SK-N-SH (cell line): ENCODE measurements at regions not wholly inside any gene's neighbourhood (a gene's known extent, or its start where the extent isn't known, plus 50 kb on each side); places are given as distances from the start of the nearest gene placed in this dataset.
"Not testable (repeated sequence)": the region's sequence is repeated elsewhere in the genome, so short reads cannot be mapped to it uniquely, and the experiment has no call there.

ENCODE experiments used
- CTCF ChIA-PET: fragments of 300-600, 350-600 bp; formaldehyde crosslinking; extraction: SDS; loops from one replicate; lab custom pipeline; 2021; lab: Yijun Ruan, JAX
- POLR2A ChIA-PET: fragments of 350-600 bp; sonication (Branson Sonifier 250); formaldehyde crosslinking; extraction: SDS; loops from one replicate; lab custom pipeline; 2020; ENCODE audit warnings: antibody characterized with exemption, inconsistent platforms; lab: Yijun Ruan, JAX
- DNase-seq: peaks from one replicate; pipeline ENCODE4 v3.0.0; 2012
- H2AFZ ChIP-seq: fragments of 200-600 bp; sonication (generic); 2 replicates; pipeline ENCODE4 v1.8.1; 2016; ENCODE audit warnings: antibody characterized with exemption, mild to moderate bottlenecking, low read depth
- H3F3A ChIP-seq: fragments of 200-600 bp; sonication (generic); replicated peaks from 2 replicates; pipeline ENCODE3; 2016; ENCODE audit warnings: antibody characterized with exemption, mild to moderate bottlenecking; ENCODE audit not compliant: insufficient read depth
- H3K27ac ChIP-seq, 2 experiments: fragments of 200-500 bp in 1 of 2; fragments of 200-600 bp in 1 of 2; sonication (Bioruptor generic) in 1 of 2; sonication (generic), shearing (Covaris generic) in 1 of 2; 2 replicates each; pipeline versions ENCODE4 v1.5.1 to v1.6.1; 2014 to 2016; ENCODE audit warnings: low read depth in 2 of 2, inconsistent platforms in 1 of 2, low read length in 1 of 2, mild to moderate bottlenecking in 1 of 2, mixed read lengths in 1 of 2
- H3K27me3 ChIP-seq: fragments of 200-600 bp; sonication (generic), shearing (Covaris generic); 2 replicates; pipeline ENCODE4 v1.6.1; 2016; ENCODE audit warnings: mixed run types; ENCODE audit not compliant: insufficient read depth
- H3K36me3 ChIP-seq, 2 experiments: fragments of 200-500 bp in 1 of 2; fragments of 200-600 bp in 1 of 2; sonication (Bioruptor generic) in 1 of 2; sonication (generic) in 1 of 2; replicated peaks in 1 of 2; 2 replicates each; pipeline versions ENCODE3 to v1.5.1; 2014 to 2016; ENCODE audit warnings: low read length in 1 of 2, mild to moderate bottlenecking in 1 of 2; ENCODE audit not compliant: insufficient read depth in 2 of 2, control insufficient read depth in 1 of 2
- H3K4me1 ChIP-seq, 2 experiments: fragments of 200-500 bp in 1 of 2; fragments of 200-600 bp in 1 of 2; sonication (Bioruptor generic) in 1 of 2; sonication (generic), shearing (Covaris generic) in 1 of 2; 2 replicates each; pipeline versions ENCODE4 v1.5.1 to v1.6.1; 2014 to 2016; ENCODE audit warnings: low read depth in 1 of 2, low read length in 1 of 2, mixed run types in 1 of 2; ENCODE audit not compliant: insufficient read depth in 2 of 2, control insufficient read depth in 1 of 2
- H3K4me2 ChIP-seq: fragments of 200-600 bp; sonication (generic), shearing (Covaris generic); 2 replicates; pipeline ENCODE4 v1.6.1; 2017; ENCODE audit warnings: mixed run types
- H3K4me3 ChIP-seq, 2 experiments: fragments of 200-500 bp in 1 of 2; fragments of 200-600 bp in 1 of 2; sonication (Bioruptor generic) in 1 of 2; sonication (generic), shearing (Covaris generic) in 1 of 2; 2 replicates each; pipeline versions ENCODE4 v1.5.1 to v1.8.1; 2014 to 2016; ENCODE audit warnings: low read depth in 2 of 2, inconsistent platforms in 1 of 2, low read length in 1 of 2, mild to moderate bottlenecking in 1 of 2, mixed read lengths in 1 of 2, moderate library complexity in 1 of 2
- H3K79me2 ChIP-seq: fragments of 200-600 bp; sonication (generic); 2 replicates; pipeline ENCODE4 v1.8.1; 2017; ENCODE audit warnings: mild to moderate bottlenecking; ENCODE audit not compliant: insufficient read depth
- H3K9ac ChIP-seq: fragments of 200-600 bp; sonication (generic); 2 replicates; pipeline ENCODE4 v1.6.1; 2017; ENCODE audit warnings: mixed run types
- H3K9me2 ChIP-seq: fragments of 200-600 bp; sonication (generic); 2 replicates; pipeline ENCODE4 v1.6.1; 2017; ENCODE audit warnings: mixed run types
- H3K9me3 ChIP-seq: fragments of 200-600 bp; sonication (generic); 2 replicates; pipeline ENCODE4 v1.6.1; 2017; ENCODE audit warnings: mixed run types, mild to moderate bottlenecking, moderate library complexity
- H4K20me1 ChIP-seq: fragments of 200-600 bp; sonication (generic); 2 replicates; pipeline ENCODE4 v1.6.1; 2017; ENCODE audit warnings: mild to moderate bottlenecking, mixed run types; ENCODE audit not compliant: insufficient read depth
- FOSL2 ChIP-seq: IDR thresholded peaks from 2 replicates; pipeline ENCODE4 v1.4.0; 2012; ENCODE audit warnings: low read depth, mild to moderate bottlenecking, moderate library complexity, borderline replicate concordance
- FOXJ3 ChIP-seq: sonication (generic); formaldehyde crosslinking; IDR thresholded peaks from 2 replicates; pipeline ENCODE4 v1.5.1; 2020; ENCODE audit warnings: mild to moderate bottlenecking, missing genetic modification reagents
- FOXM1 ChIP-seq: IDR thresholded peaks from 2 replicates; pipeline ENCODE4 v1.4.0; 2012; ENCODE audit warnings: low read depth, mild to moderate bottlenecking
- GATA2 ChIP-seq: sonication (generic); formaldehyde crosslinking; IDR thresholded peaks from 2 replicates; pipeline ENCODE4 v1.5.0; 2020; ENCODE audit warnings: mild to moderate bottlenecking, missing genetic modification reagents
- JUND ChIP-seq: IDR thresholded peaks from 2 replicates; pipeline ENCODE4 v1.4.0; 2012
- RFX5 ChIP-seq: IDR thresholded peaks from 2 replicates; pipeline ENCODE4 v1.6.1; 2012; ENCODE audit warnings: mild to moderate bottlenecking, improper control_type of control experiment, low read length
- RXRA ChIP-seq: IDR thresholded peaks from 2 replicates; pipeline ENCODE4 v1.4.0; 2012; ENCODE audit warnings: low read depth, mild to moderate bottlenecking, borderline replicate concordance
- SIN3A ChIP-seq: IDR thresholded peaks from 2 replicates; pipeline ENCODE4 v1.6.1; 2012; ENCODE audit warnings: low read depth, mild to moderate bottlenecking, low read length, moderate library complexity, borderline replicate concordance
- TEAD4 ChIP-seq: IDR thresholded peaks from 2 replicates; pipeline ENCODE4 v1.4.0; 2012; ENCODE audit warnings: mild to moderate bottlenecking, borderline replicate concordance; ENCODE audit not compliant: insufficient read depth
- WGBS: methylation state at CpG from one replicate; pipeline ENCODE4 v1.1.6; 2017; ENCODE audit warnings: low lambda C conversion rate; 5-methylcytosine and 5-hydroxymethylcytosine counted together
- TF ChIP-seq, protein P1 (sequence below): IDR thresholded peaks from 2 replicates; pipeline ENCODE4 v1.4.0; 2012; ENCODE audit warnings: low read depth, borderline replicate concordance
- TF ChIP-seq, protein P2 (sequence below): IDR thresholded peaks from 2 replicates; pipeline ENCODE4; 2012
- TF ChIP-seq, protein P3 (sequence below): IDR thresholded peaks from 2 replicates; pipeline ENCODE4 v1.4.0; 2012; ENCODE audit warnings: low read depth, borderline replicate concordance
- TF ChIP-seq, protein P4 (sequence below): fragments of 150-350 bp; IDR thresholded peaks from 2 replicates; pipeline ENCODE4 v1.6.1; 2017; ENCODE audit warnings: antibody characterized with exemption, low read length, low read depth, borderline replicate concordance

DNA sequence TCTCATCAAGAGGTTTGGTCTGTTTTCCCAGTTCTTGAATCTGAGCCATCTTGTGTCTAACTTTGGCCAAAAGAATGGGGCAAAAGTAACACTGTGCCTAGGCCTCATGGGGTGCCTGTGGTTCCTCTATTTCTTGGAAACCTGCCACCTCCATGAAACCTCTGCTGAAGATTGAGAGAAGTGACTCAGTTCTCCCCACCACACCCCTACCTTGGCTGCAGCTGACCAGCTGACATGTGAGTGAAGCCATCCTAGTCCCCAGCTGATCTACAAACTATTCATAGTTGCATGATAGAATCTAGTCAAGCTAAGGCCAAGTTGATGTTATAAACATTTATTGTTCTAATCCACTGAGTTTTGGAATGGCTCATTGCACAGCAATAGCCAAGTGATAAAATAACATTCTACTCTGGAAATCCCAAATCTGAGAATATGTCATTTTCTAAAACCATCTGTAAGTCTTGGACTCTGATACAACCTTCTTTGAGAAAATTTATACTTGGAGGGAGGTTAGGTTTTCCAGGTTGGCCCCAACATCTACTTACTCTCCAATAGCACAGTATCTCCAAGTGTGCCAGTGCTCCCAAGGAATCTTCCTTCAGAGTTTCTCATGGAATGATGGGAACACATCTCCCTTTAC, 107.0 kb upstream of the SMLR1 start:
- no peak overlapping the region for H3K4me2 ChIP-seq
- H3K4me3 ChIP-seq, result no peak overlapping the region
- no peak overlapping the region for H3K27ac ChIP-seq
- no peaks in the 10 kb centered on the region for H3K27me3 ChIP-seq
- ChIA-PET CTCF (no interaction called here), POLR2A (no interaction called here)
- no peaks in the 10 kb centered on the region for H3K36me3 ChIP-seq
- H3K9me2 ChIP-seq, result no peaks in the 10 kb centered on the region
- H3K9ac ChIP-seq, result no peak overlapping the region
- H3K79me2 ChIP-seq, result no peaks in the 10 kb centered on the region
- DNase-seq, result no peak
- no peak overlapping the region for H2AFZ ChIP-seq
- H3K4me1 ChIP-seq, result no peaks in the 10 kb centered on the region; a peak in 1 of 4 replicates
- no peaks in the 10 kb centered on the region for H3K9me3 ChIP-seq
- no peaks in the 10 kb centered on the region for H3F3A ChIP-seq
- TF ChIP-seq FOXJ3 (CRISPR knock-in tag) (no peak), GATA2 (CRISPR knock-in tag) (no peak), FOXM1 (no peak), TEAD4 (no peak), SIN3A (no peak), RFX5 (no peak)
- no peaks in the 10 kb centered on the region for H4K20me1 ChIP-seq

DNA sequence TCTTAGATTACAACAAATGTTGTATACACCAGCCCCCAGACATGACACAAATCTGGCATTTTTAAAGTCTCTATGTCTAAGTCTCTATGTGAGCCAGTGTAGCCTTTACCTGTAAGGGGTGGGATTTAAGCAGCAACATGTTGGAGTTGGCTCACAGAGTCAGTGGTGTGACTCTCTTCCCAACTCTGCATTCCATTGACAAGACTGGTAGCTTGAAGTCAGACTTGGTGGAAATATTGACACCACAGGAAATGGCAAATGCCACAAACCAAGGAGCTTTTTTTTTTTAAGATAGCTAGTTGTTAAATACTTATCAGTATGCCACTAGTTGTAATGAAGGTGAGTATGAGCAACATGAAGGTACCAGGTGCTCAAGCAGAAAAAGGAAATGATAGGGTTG, 103.1 kb upstream of the SMLR1 start:
- H3K9me3 ChIP-seq, result no peaks in the 10 kb centered on the region; the same call in 1 of the 2 replicates
- H3K36me3 ChIP-seq, result no peaks in the 10 kb centered on the region
- H2AFZ ChIP-seq, result no peak overlapping the region
- H3K4me1 ChIP-seq, result no peaks in the 10 kb centered on the region
- no peaks in the 10 kb centered on the region for H3K9me2 ChIP-seq
- H4K20me1 ChIP-seq, result no peaks in the 10 kb centered on the region
- no peaks in the 10 kb centered on the region for H3K79me2 ChIP-seq
- no peaks in the 10 kb centered on the region for H3K27me3 ChIP-seq
- no peaks in the 10 kb centered on the region for H3F3A ChIP-seq
- H3K9ac ChIP-seq, result no peak overlapping the region
- no peak overlapping the region for H3K27ac ChIP-seq
- no peak for DNase-seq
- H3K4me2 ChIP-seq, result no peak overlapping the region
- POLR2A ChIA-PET, result no interaction called here
- CTCF ChIA-PET, result no interaction called here
- TF ChIP-seq, protein P1, sequence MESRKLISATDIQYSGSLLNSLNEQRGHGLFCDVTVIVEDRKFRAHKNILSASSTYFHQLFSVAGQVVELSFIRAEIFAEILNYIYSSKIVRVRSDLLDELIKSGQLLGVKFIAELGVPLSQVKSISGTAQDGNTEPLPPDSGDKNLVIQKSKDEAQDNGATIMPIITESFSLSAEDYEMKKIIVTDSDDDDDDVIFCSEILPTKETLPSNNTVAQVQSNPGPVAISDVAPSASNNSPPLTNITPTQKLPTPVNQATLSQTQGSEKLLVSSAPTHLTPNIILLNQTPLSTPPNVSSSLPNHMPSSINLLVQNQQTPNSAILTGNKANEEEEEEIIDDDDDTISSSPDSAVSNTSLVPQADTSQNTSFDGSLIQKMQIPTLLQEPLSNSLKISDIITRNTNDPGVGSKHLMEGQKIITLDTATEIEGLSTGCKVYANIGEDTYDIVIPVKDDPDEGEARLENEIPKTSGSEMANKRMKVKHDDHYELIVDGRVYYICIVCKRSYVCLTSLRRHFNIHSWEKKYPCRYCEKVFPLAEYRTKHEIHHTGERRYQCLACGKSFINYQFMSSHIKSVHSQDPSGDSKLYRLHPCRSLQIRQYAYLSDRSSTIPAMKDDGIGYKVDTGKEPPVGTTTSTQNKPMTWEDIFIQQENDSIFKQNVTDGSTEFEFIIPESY, result no peak
- TF ChIP-seq, protein P2, sequence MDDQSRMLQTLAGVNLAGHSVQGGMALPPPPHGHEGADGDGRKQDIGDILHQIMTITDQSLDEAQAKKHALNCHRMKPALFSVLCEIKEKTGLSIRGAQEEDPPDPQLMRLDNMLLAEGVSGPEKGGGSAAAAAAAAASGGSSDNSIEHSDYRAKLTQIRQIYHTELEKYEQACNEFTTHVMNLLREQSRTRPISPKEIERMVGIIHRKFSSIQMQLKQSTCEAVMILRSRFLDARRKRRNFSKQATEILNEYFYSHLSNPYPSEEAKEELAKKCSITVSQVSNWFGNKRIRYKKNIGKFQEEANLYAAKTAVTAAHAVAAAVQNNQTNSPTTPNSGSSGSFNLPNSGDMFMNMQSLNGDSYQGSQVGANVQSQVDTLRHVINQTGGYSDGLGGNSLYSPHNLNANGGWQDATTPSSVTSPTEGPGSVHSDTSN, result no peak
- no peak for TF ChIP-seq JUND
- no peak overlapping the region for H3K4me3 ChIP-seq

DNA sequence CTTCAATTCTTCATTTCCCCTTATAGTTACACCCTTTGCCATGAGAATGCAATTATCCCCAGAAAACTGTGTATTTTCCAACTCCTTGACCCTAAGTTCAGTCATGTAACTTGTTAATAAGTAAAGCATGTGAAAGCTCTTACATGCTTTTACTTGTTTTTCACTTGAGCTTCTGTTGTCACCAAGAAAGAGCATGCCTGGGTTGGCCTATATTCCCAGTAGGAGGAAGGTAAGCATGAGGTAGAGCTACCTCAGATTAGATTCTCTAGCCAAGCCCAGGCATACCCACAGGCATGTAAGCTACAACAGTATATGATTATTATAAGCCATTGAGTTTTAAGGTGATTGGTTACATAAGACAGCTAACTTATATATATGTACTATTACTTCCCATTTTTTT, 101.7 kb upstream of the SMLR1 start:
- no peaks in the 10 kb centered on the region; the same call in 1 of the 2 replicates for H3K9me3 ChIP-seq
- no peak overlapping the region for H2AFZ ChIP-seq
- no peaks in the 10 kb centered on the region for H3K36me3 ChIP-seq
- H3K4me1 ChIP-seq, result no peaks in the 10 kb centered on the region
- H3F3A ChIP-seq, result no peaks in the 10 kb centered on the region
- H3K27me3 ChIP-seq, result no peaks in the 10 kb centered on the region
- H3K79me2 ChIP-seq, result no peaks in the 10 kb centered on the region
- DNase-seq, result no peak
- CTCF ChIA-PET, result no interaction called here
- TF ChIP-seq FOSL2 (no peak), RXRA (no peak), JUND (no peak), SIN3A (no peak)
- TF ChIP-seq, protein P3, sequence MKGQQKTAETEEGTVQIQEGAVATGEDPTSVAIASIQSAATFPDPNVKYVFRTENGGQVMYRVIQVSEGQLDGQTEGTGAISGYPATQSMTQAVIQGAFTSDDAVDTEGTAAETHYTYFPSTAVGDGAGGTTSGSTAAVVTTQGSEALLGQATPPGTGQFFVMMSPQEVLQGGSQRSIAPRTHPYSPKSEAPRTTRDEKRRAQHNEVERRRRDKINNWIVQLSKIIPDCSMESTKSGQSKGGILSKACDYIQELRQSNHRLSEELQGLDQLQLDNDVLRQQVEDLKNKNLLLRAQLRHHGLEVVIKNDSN, result no peak
- TF ChIP-seq, protein P4, sequence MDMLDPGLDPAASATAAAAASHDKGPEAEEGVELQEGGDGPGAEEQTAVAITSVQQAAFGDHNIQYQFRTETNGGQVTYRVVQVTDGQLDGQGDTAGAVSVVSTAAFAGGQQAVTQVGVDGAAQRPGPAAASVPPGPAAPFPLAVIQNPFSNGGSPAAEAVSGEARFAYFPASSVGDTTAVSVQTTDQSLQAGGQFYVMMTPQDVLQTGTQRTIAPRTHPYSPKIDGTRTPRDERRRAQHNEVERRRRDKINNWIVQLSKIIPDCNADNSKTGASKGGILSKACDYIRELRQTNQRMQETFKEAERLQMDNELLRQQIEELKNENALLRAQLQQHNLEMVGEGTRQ, result no peak
- TF ChIP-seq, all 33 proteins: peak for 0
- Histone ChIP-seq H3K4me3 (no peak overlapping the region), H4K20me1 (no peaks in the 10 kb centered on the region), H3K9ac (no peak overlapping the region), H3K27ac (no peak overlapping the region), H3K4me2 (no peak overlapping the region), H3K9me2 (no peaks in the 10 kb centered on the region)
- POLR2A ChIA-PET, result no interaction called here

DNA sequence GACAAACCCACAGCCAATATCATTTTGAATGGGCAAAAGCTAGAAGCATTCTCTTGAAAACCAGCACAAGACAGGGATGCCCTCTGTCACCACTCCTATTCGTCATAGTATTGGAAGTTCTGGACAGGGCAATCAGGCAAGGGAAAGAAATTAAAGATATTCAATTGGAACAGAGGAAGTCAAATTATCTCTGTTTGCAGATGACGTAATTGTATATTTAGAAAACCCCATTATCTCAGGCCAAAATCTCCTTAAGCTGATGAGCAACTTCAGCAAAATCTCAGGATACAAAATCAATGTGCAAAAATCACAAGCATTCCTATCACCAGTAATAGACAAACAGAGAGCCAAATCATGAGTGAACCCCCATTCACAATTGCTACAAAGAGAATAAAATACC, 99.1 kb upstream of the SMLR1 start:
- H2AFZ ChIP-seq, H3K79me2 ChIP-seq, CTCF ChIA-PET, H3K4me3 ChIP-seq, H3K4me2 ChIP-seq, H3K9me2 ChIP-seq, H3F3A ChIP-seq, H3K36me3 ChIP-seq, POLR2A ChIA-PET, H3K9ac ChIP-seq, DNase-seq, H3K27me3 ChIP-seq, H3K27ac ChIP-seq, H3K4me1 ChIP-seq, H4K20me1 ChIP-seq, H3K9me3 ChIP-seq: not testable (repeated sequence)
- WGBS, result 38% methylated on average over 2 of the region's 2 CpGs
